Astrocyte (in vitro differentiated cells and primary cell): ENCODE measurements at regions not wholly inside any gene's neighbourhood (a gene's known extent, or its start where the extent isn't known, plus 50 kb on each side); places are given as distances from the start of the nearest gene placed in this dataset.

ENCODE experiments used
- DNase-seq: peaks from one replicate; pipeline ENCODE4 v3.0.0-alpha.2; 2010; ENCODE audit warnings: low read depth
- FAIRE-seq: peaks from 2 replicates; lab custom pipeline; 2011; peaks lifted over from hg19 to GRCh38; lab: Jason Lieb, UNC
- H2AFZ ChIP-seq: 2 replicates; pipeline ENCODE4 v1.6.0; 2012; ENCODE audit warnings: low read depth, low read length, inconsistent platforms
- H3K27ac ChIP-seq: 2 replicates; pipeline ENCODE4 v1.5.1; 2011; ENCODE audit warnings: low read depth, low read length, inconsistent platforms
- H3K27me3 ChIP-seq: 2 replicates; pipeline ENCODE4 v1.6.0; 2011; ENCODE audit warnings: low read length, inconsistent platforms; ENCODE audit not compliant: insufficient read depth
- H3K36me3 ChIP-seq: 2 replicates; pipeline ENCODE4 v1.5.1; 2011; ENCODE audit warnings: low read length, inconsistent platforms; ENCODE audit not compliant: insufficient read depth
- H3K4me1 ChIP-seq: 2 replicates; pipeline ENCODE4 v1.5.1; 2011; ENCODE audit warnings: low read length, inconsistent platforms; ENCODE audit not compliant: insufficient read depth
- H3K4me2 ChIP-seq: 2 replicates; pipeline ENCODE4 v1.6.0; 2012; ENCODE audit warnings: low read length, inconsistent platforms
- H3K4me3 ChIP-seq: 2 replicates; pipeline ENCODE4 v1.5.1; 2011; ENCODE audit warnings: low read depth, mild to moderate bottlenecking, low read length, inconsistent platforms; ENCODE audit not compliant: insufficient read depth
- H3K79me2 ChIP-seq: 2 replicates; pipeline ENCODE4 v1.6.0; 2012; ENCODE audit warnings: mild to moderate bottlenecking, low read length, inconsistent platforms; ENCODE audit not compliant: insufficient read depth
- H3K9ac ChIP-seq: 2 replicates; pipeline ENCODE4 v1.6.0; 2012; ENCODE audit warnings: mild to moderate bottlenecking, low read length, inconsistent platforms
- H3K9me3 ChIP-seq: 2 replicates; pipeline ENCODE4 v1.5.1; 2012; ENCODE audit warnings: low read depth, mild to moderate bottlenecking, low read length, inconsistent platforms; ENCODE audit not compliant: insufficient read depth
- H4K20me1 ChIP-seq: 2 replicates; pipeline ENCODE4 v1.6.0; 2012; ENCODE audit warnings: low read length, inconsistent platforms; ENCODE audit not compliant: insufficient read depth
- H3K27ac Mint-ChIP-seq: one replicate; pipeline ENCODE4 v1.8.0; 2021; ENCODE audit warnings: mild to moderate bottlenecking, mixed read lengths; ENCODE audit not compliant: unreplicated experiment
- H3K27me3 Mint-ChIP-seq: one replicate; pipeline ENCODE4 v1.8.0; 2021; ENCODE audit warnings: low read depth, mixed read lengths; ENCODE audit not compliant: unreplicated experiment
- H3K36me3 Mint-ChIP-seq: one replicate; pipeline ENCODE4 v1.8.0; 2021; ENCODE audit warnings: low read depth, mixed read lengths; ENCODE audit not compliant: unreplicated experiment
- H3K4me1 Mint-ChIP-seq: one replicate; pipeline ENCODE4 v1.8.0; 2021; ENCODE audit warnings: low read depth, mixed read lengths; ENCODE audit not compliant: unreplicated experiment
- H3K4me3 Mint-ChIP-seq: one replicate; pipeline ENCODE4 v1.8.0; 2021; ENCODE audit warnings: mild to moderate bottlenecking, moderate library complexity, mixed read lengths; ENCODE audit not compliant: unreplicated experiment
- H3K9me3 Mint-ChIP-seq: one replicate; pipeline ENCODE4 v1.8.0; 2021; ENCODE audit warnings: mild to moderate bottlenecking, mixed read lengths; ENCODE audit not compliant: unreplicated experiment
- EZH2 ChIP-seq: IDR thresholded peaks from 2 replicates; pipeline ENCODE4 v1.6.1; 2012; ENCODE audit warnings: mild to moderate bottlenecking, low read length, inconsistent platforms; ENCODE audit not compliant: insufficient read depth
- TF ChIP-seq, protein P1 (sequence below): IDR thresholded peaks from 2 replicates; pipeline ENCODE4 v1.5.1; 2011; ENCODE audit warnings: low read depth, mild to moderate bottlenecking, inconsistent platforms, low read length, moderate library complexity; ENCODE audit not compliant: insufficient read depth

GRCh38 chr4:152269448-152270191 lies 266.3 kb downstream of the FBXW7 start:
- H3K4me1 ChIP-seq: peaks cover 10% of the 10 kb centered on the region
- H3K4me2 ChIP-seq: no peak overlapping the region
- no peak overlapping the region for H3K9ac ChIP-seq
- FAIRE-seq (no peak), DNase-seq (no peak)
- H3K27ac ChIP-seq: no peak overlapping the region
- H3K27me3 ChIP-seq: peaks cover 2% of the 10 kb centered on the region
- TF ChIP-seq EZH2: no peak
- TF ChIP-seq, protein P1, sequence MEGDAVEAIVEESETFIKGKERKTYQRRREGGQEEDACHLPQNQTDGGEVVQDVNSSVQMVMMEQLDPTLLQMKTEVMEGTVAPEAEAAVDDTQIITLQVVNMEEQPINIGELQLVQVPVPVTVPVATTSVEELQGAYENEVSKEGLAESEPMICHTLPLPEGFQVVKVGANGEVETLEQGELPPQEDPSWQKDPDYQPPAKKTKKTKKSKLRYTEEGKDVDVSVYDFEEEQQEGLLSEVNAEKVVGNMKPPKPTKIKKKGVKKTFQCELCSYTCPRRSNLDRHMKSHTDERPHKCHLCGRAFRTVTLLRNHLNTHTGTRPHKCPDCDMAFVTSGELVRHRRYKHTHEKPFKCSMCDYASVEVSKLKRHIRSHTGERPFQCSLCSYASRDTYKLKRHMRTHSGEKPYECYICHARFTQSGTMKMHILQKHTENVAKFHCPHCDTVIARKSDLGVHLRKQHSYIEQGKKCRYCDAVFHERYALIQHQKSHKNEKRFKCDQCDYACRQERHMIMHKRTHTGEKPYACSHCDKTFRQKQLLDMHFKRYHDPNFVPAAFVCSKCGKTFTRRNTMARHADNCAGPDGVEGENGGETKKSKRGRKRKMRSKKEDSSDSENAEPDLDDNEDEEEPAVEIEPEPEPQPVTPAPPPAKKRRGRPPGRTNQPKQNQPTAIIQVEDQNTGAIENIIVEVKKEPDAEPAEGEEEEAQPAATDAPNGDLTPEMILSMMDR: no peak
- H3K4me1 Mint-ChIP-seq: peaks cover 3% of the 10 kb centered on the region
- H3K9me3 ChIP-seq: no peaks in the 10 kb centered on the region
- no peaks in the 10 kb centered on the region for H3K36me3 Mint-ChIP-seq
- no peaks in the 10 kb centered on the region for H3K36me3 ChIP-seq
- no peak overlapping the region for H3K4me3 Mint-ChIP-seq
- no peak overlapping the region for H3K4me3 ChIP-seq
- peaks cover 12% of the 10 kb centered on the region for H3K27me3 Mint-ChIP-seq
- H3K9me3 Mint-ChIP-seq: no peaks in the 10 kb centered on the region
- no peak overlapping the region for H3K27ac Mint-ChIP-seq
- no peaks in the 10 kb centered on the region for H4K20me1 ChIP-seq
- H2AFZ ChIP-seq: no peak overlapping the region
- H3K79me2 ChIP-seq: no peaks in the 10 kb centered on the region

DNA sequence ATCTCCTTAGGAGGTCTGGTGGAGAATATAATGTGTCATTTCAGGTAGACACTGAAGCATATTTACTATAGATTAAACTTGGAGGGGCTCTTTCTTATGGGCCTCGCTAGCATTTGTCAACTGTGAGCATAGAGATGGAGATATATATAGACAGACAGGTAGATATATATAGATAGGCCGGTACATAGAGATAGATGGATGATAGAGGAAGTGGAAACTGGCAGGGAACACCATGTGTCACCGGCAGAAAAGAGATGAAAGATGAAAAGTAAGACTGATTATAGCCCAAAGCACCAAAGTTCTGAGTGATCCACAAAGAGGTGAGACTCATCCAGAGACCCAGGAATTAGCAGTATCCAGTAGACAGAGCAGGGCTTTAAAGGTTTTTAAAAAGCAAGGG lies 268.1 kb downstream of the FBXW7 start:
- no peaks in the 10 kb centered on the region for H3K79me2 ChIP-seq
- DNase-seq: no peak

More for the DNA sequence above, 268.1 kb downstream of the FBXW7 start:
- Mint-ChIP-seq H3K27ac (no peak overlapping the region), H3K36me3 (no peaks in the 10 kb centered on the region), H3K9me3 (no peaks in the 10 kb centered on the region), H3K27me3 (peaks cover 12% of the 10 kb centered on the region), H3K4me3 (no peak overlapping the region), H3K4me1 (no peaks in the 10 kb centered on the region)
- Histone ChIP-seq H3K4me2 (no peak overlapping the region), H3K27me3 (peaks cover 2% of the 10 kb centered on the region), H3K9ac (no peak overlapping the region), H4K20me1 (no peaks in the 10 kb centered on the region), H3K36me3 (no peaks in the 10 kb centered on the region), H3K9me3 (no peaks in the 10 kb centered on the region), H3K4me1 (peaks cover 14% of the 10 kb centered on the region), H2AFZ (no peak overlapping the region), H3K4me3 (no peak overlapping the region), H3K27ac (no peak overlapping the region)
- no peak for FAIRE-seq
- TF ChIP-seq, protein P1: no peak
- no peak for TF ChIP-seq EZH2
